IMR-90 (cell line): ENCODE measurements at regions not wholly inside any gene's neighbourhood (a gene's known extent, or its start where the extent isn't known, plus 50 kb on each side); places are given as distances from the start of the nearest gene placed in this dataset.

Source experiments
- ATAC-seq: fragments of 200-7000 bp; cut with Tn5 transposase; 2 replicates; pipeline ENCODE4 v1.9.1; 2020; ENCODE audit warnings: low read depth, mild to moderate bottlenecking, moderate library complexity
- BruUV-seq: library from RNA; stranded (reverse); fragments of 400-500 nt; replicated peaks from 2 replicates; lab custom pipeline; 2021; lab: Mats Ljungman, UMichigan
- CTCF ChIA-PET: fragments of 300-600 bp; formaldehyde crosslinking; extraction: SDS; loops from one replicate; lab custom pipeline; 2021; ENCODE audit warnings: antibody characterized with exemption; lab: Yijun Ruan, JAX
- POLR2A ChIA-PET: fragments of 300-600 bp; sonication (Branson Sonifier 250); formaldehyde crosslinking; loops from one replicate; lab custom pipeline; 2022; ENCODE audit warnings: antibody characterized with exemption; ENCODE audit not compliant: unreplicated experiment; lab: Charles Lee
- DNase-seq: peaks from one replicate; pipeline ENCODE4 v3.0.0; 2013
- H2AFZ ChIP-seq: replicated peaks from 2 replicates; pipeline ENCODE3; 2013; ENCODE audit warnings: low read length, mild to moderate bottlenecking; ENCODE audit not compliant: poor library complexity
- H2AK5ac ChIP-seq: 2 replicates; pipeline ENCODE4 v1.6.1; 2013; ENCODE audit warnings: low read depth, low read length, inconsistent platforms
- H2AK9ac ChIP-seq: replicated peaks from 2 replicates; pipeline ENCODE3; 2013; ENCODE audit warnings: mild to moderate bottlenecking, low read depth, low read length, moderate library complexity; ENCODE audit not compliant: poor library complexity
- H2BK120ac ChIP-seq: 2 replicates; pipeline ENCODE4 v1.6.1; 2013; ENCODE audit warnings: low read depth, low read length, inconsistent platforms
- H2BK15ac ChIP-seq: 3 replicates; pipeline ENCODE4 v1.6.1; 2013; ENCODE audit warnings: low read depth, low read length, inconsistent platforms
- H2BK20ac ChIP-seq: 2 replicates; pipeline ENCODE4 v1.6.1; 2013; ENCODE audit warnings: low read depth, mild to moderate bottlenecking, inconsistent platforms, low read length, moderate library complexity
- H2BK5ac ChIP-seq: 2 replicates; pipeline ENCODE4 v1.6.1; 2013; ENCODE audit warnings: mild to moderate bottlenecking, low read depth, low read length, inconsistent platforms; ENCODE audit not compliant: poor library complexity, severe bottlenecking
- H3K14ac ChIP-seq: replicated peaks from 2 replicates; pipeline ENCODE4 v1.6.1; 2013; ENCODE audit warnings: low read depth, low read length, inconsistent platforms
- H3K18ac ChIP-seq: 2 replicates; pipeline ENCODE4 v1.6.1; 2013; ENCODE audit warnings: low read depth, low read length, control low read depth
- H3K23ac ChIP-seq: 2 replicates; pipeline ENCODE4 v1.6.1; 2013; ENCODE audit warnings: low read depth, low read length, inconsistent platforms
- H3K27ac ChIP-seq: 2 replicates; pipeline ENCODE4 v1.5.1; 2013; ENCODE audit warnings: mild to moderate bottlenecking, control low read depth, low read length; ENCODE audit not compliant: insufficient read depth
- H3K27me3 ChIP-seq: 2 replicates; pipeline ENCODE4 v1.6.1; 2013; ENCODE audit warnings: low read length; ENCODE audit not compliant: control insufficient read depth, insufficient read depth
- H3K36me3 ChIP-seq: 2 replicates; pipeline ENCODE4 v1.6.1; 2013; ENCODE audit warnings: low read length, mixed read lengths; ENCODE audit not compliant: control insufficient read depth, insufficient read depth
- H3K4ac ChIP-seq: 2 replicates; pipeline ENCODE4 v1.6.1; 2013; ENCODE audit warnings: low read depth, low read length, inconsistent platforms
- H3K4me1 ChIP-seq: 2 replicates; pipeline ENCODE4 v1.6.1; 2013; ENCODE audit warnings: low read length, mixed read lengths; ENCODE audit not compliant: control insufficient read depth, insufficient read depth
- H3K4me2 ChIP-seq: 2 replicates; pipeline ENCODE4 v1.6.1; 2013; ENCODE audit warnings: low read depth, mild to moderate bottlenecking, control low read depth, low read length, moderate library complexity
- H3K4me3 ChIP-seq: 2 replicates; pipeline ENCODE4 v1.5.1; 2013; ENCODE audit warnings: low read depth, mild to moderate bottlenecking, control low read depth, low read length, moderate library complexity; ENCODE audit not compliant: insufficient read depth
- H3K56ac ChIP-seq: 2 replicates; pipeline ENCODE4 v1.6.1; 2013; ENCODE audit warnings: low read length, inconsistent platforms; ENCODE audit not compliant: insufficient read depth; ENCODE audit errors: extremely low read depth
- H3K79me1 ChIP-seq, 2 experiments: 2 replicates each; pipeline ENCODE4 v1.6.1; 2013; ENCODE audit warnings: low read length in 2 of 2, inconsistent platforms in 1 of 2, low read depth in 1 of 2
- H3K9ac ChIP-seq: 2 replicates; pipeline ENCODE4 v1.6.1; 2013; ENCODE audit warnings: low read depth, low read length, control low read depth
- H3K9me1 ChIP-seq: 2 replicates; pipeline ENCODE4 v1.6.1; 2013; ENCODE audit warnings: low read length, inconsistent platforms; ENCODE audit not compliant: insufficient read depth
- H3K9me3 ChIP-seq: 2 replicates; pipeline ENCODE4 v1.6.1; 2013; ENCODE audit warnings: low read length; ENCODE audit not compliant: control insufficient read depth, insufficient read depth
- H4K20me1 ChIP-seq: 2 replicates; pipeline ENCODE4 v1.6.1; 2013; ENCODE audit warnings: low read length, inconsistent platforms; ENCODE audit not compliant: insufficient read depth
- H4K5ac ChIP-seq: 2 replicates; pipeline ENCODE4 v1.6.1; 2013; ENCODE audit warnings: mild to moderate bottlenecking, low read depth, low read length, control low read depth
- H4K8ac ChIP-seq, 2 experiments: 2 replicates each; pipeline ENCODE4 v1.6.1; 2013; ENCODE audit warnings: low read depth in 2 of 2, low read length in 2 of 2, control low read depth in 1 of 2, inconsistent platforms in 1 of 2
- H4K91ac ChIP-seq: 2 replicates; pipeline ENCODE4 v1.6.1; 2013; ENCODE audit warnings: low read depth, low read length, inconsistent platforms; ENCODE audit not compliant: insufficient read depth
- BHLHE40 ChIP-seq: fragments of 150-350 bp; IDR thresholded peaks from 2 replicates; pipeline ENCODE4 v1.6.1; 2016; ENCODE audit warnings: mild to moderate bottlenecking, low read depth, low read length
- CEBPB ChIP-seq: IDR thresholded peaks from 2 replicates; pipeline ENCODE4 v1.6.1; 2012; ENCODE audit warnings: low read depth, low read length, improper control_type of control experiment
- CHD1 ChIP-seq: IDR thresholded peaks from 2 replicates; pipeline ENCODE4 v1.6.1; 2012; ENCODE audit warnings: low read depth, low read length, improper control_type of control experiment
- CTCF ChIP-seq: conservative IDR thresholded peaks from 2 replicates; pipeline ENCODE4 v1.5.1; 2012; ENCODE audit warnings: mild to moderate bottlenecking, low read depth, low read length, improper control_type of control experiment
- FOS ChIP-seq: fragments of 150-350 bp; IDR thresholded peaks from 2 replicates; pipeline ENCODE4 v1.6.1; 2016; ENCODE audit warnings: low read depth, low read length
- MAFK ChIP-seq: IDR thresholded peaks from 2 replicates; pipeline ENCODE4 v1.6.1; 2012; ENCODE audit warnings: low read depth, low read length, improper control_type of control experiment
- MAZ ChIP-seq: IDR thresholded peaks from 2 replicates; pipeline ENCODE4 v1.6.1; 2012; ENCODE audit warnings: low read depth, mild to moderate bottlenecking, low read length, improper control_type of control experiment, moderate library complexity, borderline replicate concordance
- MXI1 ChIP-seq: IDR thresholded peaks from 2 replicates; pipeline ENCODE4 v1.6.1; 2012; ENCODE audit warnings: low read depth, mild to moderate bottlenecking, low read length, moderate library complexity, borderline replicate concordance
- NFE2L2 ChIP-seq: fragments of 150-350 bp; IDR thresholded peaks from 2 replicates; pipeline ENCODE4 v1.6.1; 2016; ENCODE audit warnings: low read depth, mild to moderate bottlenecking, low read length
- POLR2A ChIP-seq: IDR thresholded peaks from 2 replicates; pipeline ENCODE4 v1.6.1; 2012; ENCODE audit warnings: mild to moderate bottlenecking, low read depth, low read length
- RAD21 ChIP-seq: IDR thresholded peaks from 2 replicates; pipeline ENCODE4 v1.6.1; 2012; ENCODE audit warnings: low read length, improper control_type of control experiment
- RCOR1 ChIP-seq: IDR thresholded peaks from 2 replicates; pipeline ENCODE4 v1.6.1; 2012; ENCODE audit warnings: mild to moderate bottlenecking, low read length, improper control_type of control experiment; ENCODE audit not compliant: insufficient replicate concordance
- RFX5 ChIP-seq: IDR thresholded peaks from 2 replicates; pipeline ENCODE4 v1.8.0; 2012; ENCODE audit warnings: low read depth, mild to moderate bottlenecking, low read length, moderate library complexity
- SMC3 ChIP-seq: fragments of 150-350 bp; IDR thresholded peaks from 2 replicates; pipeline ENCODE4 v1.6.1; 2016; ENCODE audit warnings: low read depth, mild to moderate bottlenecking, antibody characterized with exemption, low read length, moderate library complexity
- WGBS, 2 experiments: methylation state at CpG; one replicate each; pipeline versions ENCODE4 v1.1.5 to v1.1.7; 2013; ENCODE audit warnings: missing lambda C conversion rate in 2 of 2; ENCODE audit not compliant: insufficient read length in 1 of 2; ENCODE audit errors: extremely low coverage in 2 of 2; 5-methylcytosine and 5-hydroxymethylcytosine counted together
- dilution Hi-C: fragments of 300-500 bp; cut with HindIII; formaldehyde crosslinking; loops from one replicate; pipeline ENCODE4 v1.14.3; 2018; ENCODE audit warnings: low sequenced_read_pairs; ENCODE audit not compliant: unreplicated experiment
- in situ Hi-C: fragments of 300-500 bp; cut with MboI; formaldehyde crosslinking; loops from 3 replicates; pipeline ENCODE4 v1.14.3; 2019; ENCODE audit warnings: low sequenced_read_pairs, inconsistent platforms, mixed read lengths
- intact Hi-C: fragments of 100-400 bp; cut with micrococcal nuclease; formaldehyde crosslinking; loops from 2 replicates; pipeline ENCODE4 v1.10.0; 2022
- TF ChIP-seq, protein P1 (sequence below): fragments of 150-350 bp; IDR thresholded peaks from 2 replicates; pipeline ENCODE4 v1.6.1; 2017; ENCODE audit warnings: mild to moderate bottlenecking, antibody characterized with exemption, low read length, low read depth
- TF ChIP-seq, protein P2 (sequence below): fragments of 150-350 bp; IDR thresholded peaks from 2 replicates; pipeline ENCODE4 v1.6.1; 2016; ENCODE audit warnings: low read depth, mild to moderate bottlenecking, low read length, moderate library complexity, borderline replicate concordance

GRCh38 chr10:7102557-7103349 is 308.1 kb downstream of the SFMBT2 start:
- Histone ChIP-seq H2BK120ac (no peak overlapping the region), H2BK20ac (no peak overlapping the region), H2BK5ac (no peak overlapping the region), H3K4me2 (no peak overlapping the region), H3K27ac (no peak overlapping the region), H3K9me3 (no peaks in the 10 kb centered on the region), H3K56ac (no peak overlapping the region), H3K4ac (no peak overlapping the region), H3K9me1 (no peaks in the 10 kb centered on the region), H2AK9ac (no peak overlapping the region), H2BK15ac (no peak overlapping the region), H4K8ac (no peak overlapping the region), H2AFZ (no peak overlapping the region), H4K5ac (no peak overlapping the region), H3K9ac (no peak overlapping the region), H3K79me1 (no peaks in the 10 kb centered on the region), H3K36me3 (no peaks in the 10 kb centered on the region), H3K4me1 (no peaks in the 10 kb centered on the region; the same call in 1 of the 2 replicates), H3K4me3 (no peak overlapping the region), H3K18ac (no peak overlapping the region), H2AK5ac (no peak overlapping the region), H3K23ac (no peak overlapping the region), H3K27me3 (no peaks in the 10 kb centered on the region), H3K14ac (no peak overlapping the region), H4K20me1 (no peaks in the 10 kb centered on the region), H4K91ac (no peak overlapping the region)
- in situ Hi-C loops (no loop called here), dilution Hi-C loops (no loop called here), intact Hi-C loops (no loop called here)
- ATAC-seq: no peak
- ChIA-PET POLR2A (no interaction called here), CTCF (no interaction called here)
- BruUV-seq: no TSS peak
- DNase-seq: no peak
- WGBS, 2 experiments: no CpG with 5 or more reads among the region's 7 CpGs
- TF ChIP-seq MAZ (no peak), CEBPB (no peak), NFE2L2 (no peak), RFX5 (no peak), RCOR1 (no peak), CHD1 (no peak), RAD21 (no peak), BHLHE40 (no peak), MXI1 (no peak), CTCF (no peak), MAFK (no peak), SMC3 (no peak), POLR2A (no peak), FOS (no peak)
- TF ChIP-seq, protein P1, sequence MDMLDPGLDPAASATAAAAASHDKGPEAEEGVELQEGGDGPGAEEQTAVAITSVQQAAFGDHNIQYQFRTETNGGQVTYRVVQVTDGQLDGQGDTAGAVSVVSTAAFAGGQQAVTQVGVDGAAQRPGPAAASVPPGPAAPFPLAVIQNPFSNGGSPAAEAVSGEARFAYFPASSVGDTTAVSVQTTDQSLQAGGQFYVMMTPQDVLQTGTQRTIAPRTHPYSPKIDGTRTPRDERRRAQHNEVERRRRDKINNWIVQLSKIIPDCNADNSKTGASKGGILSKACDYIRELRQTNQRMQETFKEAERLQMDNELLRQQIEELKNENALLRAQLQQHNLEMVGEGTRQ: no peak
- TF ChIP-seq, protein P2, sequence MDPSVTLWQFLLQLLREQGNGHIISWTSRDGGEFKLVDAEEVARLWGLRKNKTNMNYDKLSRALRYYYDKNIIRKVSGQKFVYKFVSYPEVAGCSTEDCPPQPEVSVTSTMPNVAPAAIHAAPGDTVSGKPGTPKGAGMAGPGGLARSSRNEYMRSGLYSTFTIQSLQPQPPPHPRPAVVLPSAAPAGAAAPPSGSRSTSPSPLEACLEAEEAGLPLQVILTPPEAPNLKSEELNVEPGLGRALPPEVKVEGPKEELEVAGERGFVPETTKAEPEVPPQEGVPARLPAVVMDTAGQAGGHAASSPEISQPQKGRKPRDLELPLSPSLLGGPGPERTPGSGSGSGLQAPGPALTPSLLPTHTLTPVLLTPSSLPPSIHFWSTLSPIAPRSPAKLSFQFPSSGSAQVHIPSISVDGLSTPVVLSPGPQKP: no peak
